Testis (tissue), 2 donors: ENCODE measurements at regions not wholly inside any gene's neighbourhood (a gene's known extent, or its start where the extent isn't known, plus 50 kb on each side); places are given as distances from the start of the nearest gene placed in this dataset.

Source experiments
- CTCF ChIP-seq, 3 experiments: fragments of 450-650 bp in 2 of 3; fragments of 200-600 bp in 1 of 3; sonication (generic) in 1 of 3; IDR thresholded peaks; one replicate each; pipeline ENCODE4 v1.5.1; 2016 to 2019; ENCODE audit warnings: antibody characterized with exemption in 3 of 3, mild to moderate bottlenecking in 2 of 3, moderate library complexity in 1 of 3
- POLR2A ChIP-seq: fragments of 450-650 bp; IDR thresholded peaks from one replicate; pipeline ENCODE4 v1.6.1; 2017; ENCODE audit warnings: antibody characterized with exemption, mild to moderate bottlenecking, moderate library complexity

- TF ChIP-seq CTCF (IDR thresholded peaks at IDR 0.05) (no peak), POLR2A (no peak)
Measured at GRCh38 chr10:6637053-6637452, 57.0 kb upstream of the PRKCQ start.
